A673 (cell line): ENCODE measurements at regions not wholly inside any gene's neighbourhood (a gene's known extent, or its start where the extent isn't known, plus 50 kb on each side); places are given as distances from the start of the nearest gene placed in this dataset.

Experiments
- CTCF ChIP-seq: fragments of 300-800, 200-600 bp; sonication (generic); conservative IDR thresholded peaks from 2 replicates; pipeline ENCODE4 v1.5.1; 2017; ENCODE audit warnings: low read depth, mild to moderate bottlenecking, antibody characterized with exemption, low read length, moderate library complexity, mixed read lengths
- EZH2 ChIP-seq: fragments of 200-600 bp; sonication (generic); IDR thresholded peaks from 2 replicates; pipeline ENCODE4 v1.6.1; 2017; ENCODE audit warnings: borderline replicate concordance, low read depth, mild to moderate bottlenecking, mixed read lengths, antibody characterized with exemption, low read length; ENCODE audit not compliant: poor library complexity, severe bottlenecking

DNA sequence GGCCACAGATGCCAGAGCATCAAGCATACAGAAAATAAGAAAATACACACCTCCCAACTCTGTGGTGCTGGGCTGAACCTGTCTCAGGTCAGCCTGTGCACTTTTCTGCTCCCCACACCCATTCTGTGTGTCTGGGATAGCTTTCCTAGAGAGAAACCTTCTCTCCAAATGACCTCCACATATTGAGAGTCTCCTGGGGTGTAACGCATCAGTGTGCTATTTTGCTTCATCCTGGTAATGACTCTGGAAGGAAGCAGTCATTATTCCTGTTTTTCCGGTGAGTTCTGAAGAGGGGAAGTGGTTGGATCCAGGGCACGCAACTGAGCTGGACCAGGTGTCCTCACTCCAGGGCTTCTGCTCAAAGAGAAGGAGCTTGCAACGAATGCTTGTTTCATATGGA lies 73.2 kb upstream of the SH3PXD2B start:
- TF ChIP-seq CTCF (no peak), EZH2 (no peak)
